BJ (cell line): ENCODE measurements at regions not wholly inside any gene's neighbourhood (a gene's known extent, or its start where the extent isn't known, plus 50 kb on each side); places are given as distances from the start of the nearest gene placed in this dataset.
"Not testable (repeated sequence)": the region's sequence is repeated elsewhere in the genome, so short reads cannot be mapped to it uniquely, and the experiment has no call there.

ENCODE experiments used
- CTCF ChIA-PET: fragments of 350-600 bp; formaldehyde crosslinking; extraction: SDS; loops from one replicate; lab custom pipeline; 2021; ENCODE audit warnings: antibody characterized with exemption, inconsistent platforms; lab: Yijun Ruan, JAX
- POLR2A ChIA-PET: fragments of 300-600 bp; sonication (Branson Sonifier 250); formaldehyde crosslinking; extraction: SDS; loops from one replicate; lab custom pipeline; 2021; ENCODE audit warnings: antibody characterized with exemption; lab: Charles Lee
- DNase-seq: peaks from one replicate; pipeline ENCODE4 v3.0.0-alpha.2; 2011; ENCODE audit warnings: low read depth
- H3K27me3 ChIP-seq: 2 replicates; pipeline ENCODE4 v1.6.0; 2011; ENCODE audit warnings: low read length; ENCODE audit not compliant: control insufficient read depth, insufficient read depth
- H3K36me3 ChIP-seq: 2 replicates; pipeline ENCODE4 v1.5.1; 2011; ENCODE audit warnings: low read length; ENCODE audit not compliant: control insufficient read depth, insufficient read depth
- H3K4me3 ChIP-seq: 2 replicates; pipeline ENCODE4 v1.5.1; 2011; ENCODE audit warnings: low read depth, mild to moderate bottlenecking, control low read depth, low read length
- CTCF ChIP-seq: IDR thresholded peaks from 2 replicates; pipeline ENCODE4 v1.5.1; 2011; ENCODE audit warnings: low read depth, mild to moderate bottlenecking, control low read depth, inconsistent platforms, low read length, moderate library complexity; ENCODE audit not compliant: insufficient read depth

GRCh38 chr3:51588724-51589123 lies 50.2 kb downstream of the RAD54L2 start:
- no peak for DNase-seq
- Histone ChIP-seq H3K36me3 (peaks cover 4% of the 10 kb centered on the region; the same call in 1 of the 2 replicates), H3K27me3 (no peaks in the 10 kb centered on the region), H3K4me3 (no peak overlapping the region)
- CTCF ChIA-PET, result interaction anchor here (0.7 to 1.0 kb wide), 2 partner anchors 8 to 10 kb away, joined by 3 to 4 read pairs; no protein-coding TSS in a partner anchor
- no peak for TF ChIP-seq CTCF
- POLR2A ChIA-PET, result no interaction called here

GRCh38 chr3:51591231-51591630 lies 52.7 kb downstream of the RAD54L2 start:
- Histone ChIP-seq H3K27me3 (no peaks in the 10 kb centered on the region), H3K4me3 (no peak overlapping the region), H3K36me3 (peaks cover 5% of the 10 kb centered on the region; the same call in 1 of the 2 replicates)
- no peak for DNase-seq
- ChIA-PET POLR2A (interaction anchor here (0.6 kb wide), 1 partner anchor 19 kb away, joined by 20 read pairs; no protein-coding TSS in a partner anchor), CTCF (interaction anchor here (1.3 kb wide), 1 partner anchor 53 kb away, joined by 3 read pairs; the partner anchor contains the start of gene RAD54L2)
- no peak for TF ChIP-seq CTCF

GRCh38 chr3:51593697-51594096 lies 55.2 kb downstream of the RAD54L2 start:
- Histone ChIP-seq H3K4me3 (no peak overlapping the region), H3K36me3 (peaks cover 5% of the 10 kb centered on the region), H3K27me3 (no peaks in the 10 kb centered on the region)
- TF ChIP-seq CTCF, result no peak
- POLR2A ChIA-PET, result interaction anchor here (0.7 kb wide), 1 partner anchor 140 kb away, joined by 8 read pairs; no protein-coding TSS in a partner anchor
- CTCF ChIA-PET, result interaction anchor here (1.5 kb wide), 1 partner anchor 13 kb away, joined by 5 read pairs; no protein-coding TSS in a partner anchor
- no peak for DNase-seq

GRCh38 chr3:51599638-51600037 lies 61.1 kb downstream of the RAD54L2 start:
- H3K4me3 ChIP-seq, CTCF ChIA-PET, H3K27me3 ChIP-seq, H3K36me3 ChIP-seq, POLR2A ChIA-PET, DNase-seq: not testable (repeated sequence)

GRCh38 chr3:51604212-51604611 lies 65.7 kb downstream of the RAD54L2 start:
- Histone ChIP-seq H3K4me3 (no peak overlapping the region), H3K36me3 (no peaks in the 10 kb centered on the region), H3K27me3 (no peaks in the 10 kb centered on the region)
- TF ChIP-seq CTCF, result no peak
- CTCF ChIA-PET, result no interaction called here
- DNase-seq, result no peak
- POLR2A ChIA-PET, result no interaction called here

- ChIA-PET CTCF (interaction anchor here (0.7 kb wide), 1 partner anchor 13 kb away, joined by 3 read pairs; no protein-coding TSS in a partner anchor), POLR2A (no interaction called here)
- Histone ChIP-seq H3K27me3 (no peaks in the 10 kb centered on the region), H3K36me3 (no peaks in the 10 kb centered on the region), H3K4me3 (no peak overlapping the region)
- DNase-seq, result no peak
- no peak for TF ChIP-seq CTCF
Observed at GRCh38 chr3:51605938-51606337, 65.1 kb upstream of the TEX264 start.

- H3K27me3 ChIP-seq, H3K4me3 ChIP-seq, H3K36me3 ChIP-seq, CTCF ChIA-PET, DNase-seq, POLR2A ChIA-PET: not testable (repeated sequence)
Observed at GRCh38 chr3:51606871-51607270, 64.2 kb upstream of the TEX264 start.

GRCh38 chr3:51607591-51608325 lies 63.3 kb upstream of the TEX264 start:
- DNase-seq, H3K27me3 ChIP-seq, H3K4me3 ChIP-seq, POLR2A ChIA-PET, CTCF ChIA-PET, H3K36me3 ChIP-seq: not testable (repeated sequence)
